HepG2 (cell line): ENCODE measurements at regions not wholly inside any gene's neighbourhood (a gene's known extent, or its start where the extent isn't known, plus 50 kb on each side); places are given as distances from the start of the nearest gene placed in this dataset.

Experiments used
- ATAC-seq: fragments of 200-7000 bp; cut with Tn5 transposase; 3 replicates; pipeline ENCODE4 v1.9.1; 2020; ENCODE audit warnings: mild to moderate bottlenecking, moderate library complexity
- BruUV-seq: library from RNA; stranded (reverse); fragments of 400-500 nt; replicated peaks from 2 replicates; lab custom pipeline; 2021; lab: Mats Ljungman, UMichigan
- CTCF ChIA-PET: fragments of 300-600 bp; formaldehyde crosslinking; extraction: SDS; loops from one replicate; lab custom pipeline; 2021; ENCODE audit warnings: low total read pairs, inconsistent platforms, low intra/inter-chr PET ratio; lab: Yijun Ruan, JAX
- POLR2A ChIA-PET: fragments of 350-600 bp; sonication (Branson Sonifier 250); formaldehyde crosslinking; loops from one replicate; lab custom pipeline; 2020; ENCODE audit warnings: antibody characterized with exemption, inconsistent platforms; lab: Yijun Ruan, JAX
- DNase-seq: peaks from one replicate; pipeline ENCODE4 v3.0.0-alpha.2; 2015; ENCODE audit warnings: low spot score
- FAIRE-seq: peaks from 3 replicates; lab custom pipeline; 2011; peaks lifted over from hg19 to GRCh38; lab: Jason Lieb, UNC
- H2AFZ ChIP-seq: one replicate; pipeline ENCODE4 v1.6.1; 2011; ENCODE audit warnings: low read length, inconsistent platforms
- H3K27ac ChIP-seq: fragments of 300-600 bp; 3 replicates; pipeline ENCODE4 v1.8.0; 2011; ENCODE audit warnings: mixed run types, mild to moderate bottlenecking, mixed read lengths, low read length, inconsistent platforms; ENCODE audit not compliant: insufficient read depth; ENCODE audit errors: extremely low read length
- H3K27me3 ChIP-seq, 2 experiments: fragments of 200-600 bp in 1 of 2; 2 replicates in 1 of 2; 3 replicates in 1 of 2; pipeline versions ENCODE4 v1.6.0 to v1.8.0; 2011; ENCODE audit warnings: low read length in 2 of 2, mild to moderate bottlenecking in 2 of 2, moderate library complexity in 2 of 2, inconsistent platforms in 1 of 2; ENCODE audit not compliant: insufficient read depth in 2 of 2, control insufficient read depth in 1 of 2
- H3K36me3 ChIP-seq, 2 experiments: fragments of 200-600 bp in 1 of 2; replicated peaks in 1 of 2; 2 replicates in 1 of 2; 3 replicates in 1 of 2; pipeline versions ENCODE4 v1.5.1 to v1.8.0; 2011; ENCODE audit warnings: low read length in 2 of 2, inconsistent platforms in 1 of 2; ENCODE audit not compliant: insufficient read depth in 2 of 2, control insufficient read depth in 1 of 2
- H3K4me1 ChIP-seq: 2 replicates; pipeline ENCODE4 v1.5.1; 2012; ENCODE audit warnings: low read length, inconsistent platforms; ENCODE audit not compliant: insufficient read depth
- H3K4me2 ChIP-seq: 2 replicates; pipeline ENCODE4 v1.6.0; 2011; ENCODE audit warnings: low read depth, low read length, inconsistent platforms
- H3K4me3 ChIP-seq, 3 experiments: fragments of 200-600 bp in 1 of 3; sonication (generic), shearing (Covaris generic) in 1 of 3; replicated peaks in 1 of 3; 2 replicates each; pipeline ENCODE4 v1.5.1; 2011 to 2016; ENCODE audit warnings: low read length in 3 of 3, inconsistent platforms in 2 of 3, low read depth in 2 of 3, mild to moderate bottlenecking in 2 of 3, control low read depth in 1 of 3, mixed read lengths in 1 of 3; ENCODE audit not compliant: insufficient read depth in 1 of 3
- H3K79me2 ChIP-seq: one replicate; pipeline ENCODE4 v1.6.1; 2011; ENCODE audit warnings: low read length, inconsistent platforms; ENCODE audit not compliant: insufficient read depth
- H3K9ac ChIP-seq: 2 replicates; pipeline ENCODE4 v1.6.0; 2011; ENCODE audit warnings: mild to moderate bottlenecking, low read depth, low read length, inconsistent platforms; ENCODE audit not compliant: insufficient read depth
- H3K9me3 ChIP-seq: 2 replicates; pipeline ENCODE4 v1.5.1; 2012; ENCODE audit warnings: mild to moderate bottlenecking, low read length
- H4K20me1 ChIP-seq: 2 replicates; pipeline ENCODE4 v1.6.0; 2011; ENCODE audit warnings: inconsistent platforms, mild to moderate bottlenecking, low read length, moderate library complexity; ENCODE audit not compliant: insufficient read depth
- ADNP ChIP-seq: sonication (generic); formaldehyde crosslinking; IDR thresholded peaks from 2 replicates; pipeline ENCODE4 v1.4.0; 2020; ENCODE audit warnings: missing genetic modification reagents
- GATAD1 ChIP-seq: IDR thresholded peaks from 2 replicates; pipeline ENCODE4 v1.6.1; 2016; ENCODE audit warnings: missing genetic modification reagents, missing compliant biosample characterization
- RARA ChIP-seq: IDR thresholded peaks from 2 replicates; pipeline ENCODE4 v1.6.1; 2016; ENCODE audit warnings: missing genetic modification reagents, missing compliant biosample characterization
- RARG ChIP-seq: sonication (generic); formaldehyde crosslinking; IDR thresholded peaks from 2 replicates; pipeline ENCODE4 v1.4.0; 2020; ENCODE audit warnings: low read depth, mild to moderate bottlenecking, missing genetic modification reagents
- ZNF430 ChIP-seq: sonication (generic); formaldehyde crosslinking; IDR thresholded peaks from 2 replicates; pipeline ENCODE4 v1.9.0; 2021; ENCODE audit warnings: mild to moderate bottlenecking, missing genetic modification reagents
- WGBS: methylation state at CpG from one replicate; pipeline ENCODE4 v1.1.6; 2017; ENCODE audit warnings: low lambda C conversion rate; 5-methylcytosine and 5-hydroxymethylcytosine counted together
- in situ Hi-C: cut with HindIII; loops from 2 replicates; pipeline ENCODE4 v1.10.0; 2017; ENCODE audit warnings: low pct_unique_long_range_greater_than_20kb; ENCODE audit not compliant: extremely low pct_ligation_motif_present
- intact Hi-C: fragments of 100-400 bp; cut with micrococcal nuclease; formaldehyde crosslinking; loops from one replicate; pipeline ENCODE4 v1.10.0; 2022; ENCODE audit not compliant: unreplicated experiment
- TF ChIP-seq, protein P1 (sequence below): sonication (generic); formaldehyde crosslinking; IDR thresholded peaks from 2 replicates; pipeline ENCODE4 v1.4.0; 2020; ENCODE audit warnings: missing genetic modification reagents
- TF ChIP-seq, protein P2 (sequence below): sonication (generic); formaldehyde crosslinking; IDR thresholded peaks from 2 replicates; pipeline ENCODE4 v1.8.0; 2022; ENCODE audit warnings: missing genetic modification reagents, mild to moderate bottlenecking, inconsistent platforms, borderline replicate concordance

DNA sequence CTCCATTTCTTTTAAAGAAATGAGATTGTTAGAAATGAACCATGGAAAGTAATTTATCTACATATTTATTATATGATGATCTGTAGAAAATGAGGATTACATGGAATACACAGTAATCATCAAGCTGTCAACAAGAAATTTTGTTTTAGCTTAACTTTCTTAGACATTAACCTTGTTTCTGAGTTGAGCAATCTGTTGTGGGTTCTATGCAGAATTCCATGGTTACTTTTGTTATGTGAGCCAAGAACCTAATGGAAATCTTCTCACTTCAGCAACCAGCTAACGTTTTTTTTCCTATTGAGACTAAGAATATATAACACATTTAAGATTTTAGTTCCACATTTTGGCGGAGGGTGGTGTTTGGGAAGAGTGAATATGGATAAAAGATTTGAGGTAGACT is 136.1 kb upstream of the SLC4A4 start:
- DNase-seq (no peak), ATAC-seq (no peak), FAIRE-seq (no peak)
- H3K27me3 ChIP-seq: no peaks in the 10 kb centered on the region
- intact Hi-C loops (no loop called here), in situ Hi-C loops (no loop called here)
- H3K9me3 ChIP-seq: no peaks in the 10 kb centered on the region
- ChIA-PET POLR2A (no interaction called here), CTCF (no interaction called here)
- H3K4me3 ChIP-seq: no peak overlapping the region
- no TSS peak for BruUV-seq
- WGBS: 21% methylated on average over 2 of the region's 2 CpGs
- no peaks in the 10 kb centered on the region for H3K79me2 ChIP-seq
- no peak overlapping the region for H3K27ac ChIP-seq
- H3K4me2 ChIP-seq: no peak overlapping the region
- H4K20me1 ChIP-seq: no peaks in the 10 kb centered on the region
- TF ChIP-seq RARA (no peak), ZNF430 (CRISPR knock-in tag) (no peak), RARG (CRISPR knock-in tag) (no peak), GATAD1 (CRISPR knock-in tag) (no peak), ADNP (no peak)
- TF ChIP-seq, protein P1, sequence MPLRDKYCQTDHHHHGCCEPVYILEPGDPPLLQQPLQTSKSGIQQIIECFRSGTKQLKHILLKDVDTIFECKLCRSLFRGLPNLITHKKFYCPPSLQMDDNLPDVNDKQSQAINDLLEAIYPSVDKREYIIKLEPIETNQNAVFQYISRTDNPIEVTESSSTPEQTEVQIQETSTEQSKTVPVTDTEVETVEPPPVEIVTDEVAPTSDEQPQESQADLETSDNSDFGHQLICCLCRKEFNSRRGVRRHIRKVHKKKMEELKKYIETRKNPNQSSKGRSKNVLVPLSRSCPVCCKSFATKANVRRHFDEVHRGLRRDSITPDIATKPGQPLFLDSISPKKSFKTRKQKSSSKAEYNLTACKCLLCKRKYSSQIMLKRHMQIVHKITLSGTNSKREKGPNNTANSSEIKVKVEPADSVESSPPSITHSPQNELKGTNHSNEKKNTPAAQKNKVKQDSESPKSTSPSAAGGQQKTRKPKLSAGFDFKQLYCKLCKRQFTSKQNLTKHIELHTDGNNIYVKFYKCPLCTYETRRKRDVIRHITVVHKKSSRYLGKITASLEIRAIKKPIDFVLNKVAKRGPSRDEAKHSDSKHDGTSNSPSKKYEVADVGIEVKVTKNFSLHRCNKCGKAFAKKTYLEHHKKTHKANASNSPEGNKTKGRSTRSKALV (CRISPR knock-in tag): no peak
- TF ChIP-seq, protein P2, sequence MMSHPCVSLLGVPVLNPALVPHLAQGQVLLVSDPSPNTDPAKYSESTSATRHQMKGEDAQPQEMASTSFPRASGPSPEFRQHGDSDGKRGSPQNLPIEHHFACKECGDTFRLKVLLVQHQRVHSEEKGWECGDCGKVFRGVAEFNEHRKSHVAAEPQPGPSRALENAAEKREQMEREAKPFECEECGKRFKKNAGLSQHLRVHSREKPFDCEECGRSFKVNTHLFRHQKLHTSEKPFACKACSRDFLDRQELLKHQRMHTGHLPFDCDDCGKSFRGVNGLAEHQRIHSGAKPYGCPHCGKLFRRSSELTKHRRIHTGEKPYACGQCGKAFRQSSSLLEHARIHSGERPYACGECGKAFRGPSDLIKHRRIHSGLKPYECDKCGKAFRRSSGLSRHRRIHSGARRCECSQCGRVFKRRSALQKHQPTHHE (CRISPR knock-in tag): no peak
- no peaks in the 10 kb centered on the region for H3K36me3 ChIP-seq
- no peaks in the 10 kb centered on the region for H3K4me1 ChIP-seq
- H2AFZ ChIP-seq: no peak overlapping the region
- H3K9ac ChIP-seq: no peak overlapping the region
